ENCODE measurements at regions not wholly inside any gene's neighbourhood (a gene's known extent, or its start where the extent isn't known, plus 50 kb on each side); places are given as distances from the start of the nearest gene placed in this dataset.

DNA sequence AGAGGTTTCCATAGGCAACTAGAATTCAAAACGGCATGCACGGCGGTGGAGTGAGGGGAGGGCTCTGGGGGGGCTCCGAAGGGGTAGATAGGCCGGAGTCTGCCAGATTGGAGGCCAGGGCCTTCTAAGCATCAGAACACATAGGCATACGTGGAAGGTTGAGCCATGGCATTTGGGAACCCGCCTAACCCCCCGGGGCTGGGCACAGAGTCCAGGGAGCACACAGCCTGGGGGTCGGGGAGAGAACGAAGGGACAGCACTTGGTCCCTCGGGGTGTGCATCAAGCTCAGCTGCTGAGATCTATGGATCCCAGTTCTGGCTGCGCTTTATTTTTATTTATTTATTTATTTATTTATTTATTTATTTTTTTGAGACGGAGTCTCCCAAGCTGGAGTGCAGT is 89.4 kb upstream of the TNS3 start:
- in situ Hi-C loops (cut with HindIII; ENCODE audit: low pct_unique_long_range_greater_than_20kb, low sequenced_read_pairs): no loop called here
- DNase-seq (ENCODE audit: low read depth): no peak

- DNase-seq (ENCODE audit: low read depth): no peak
- in situ Hi-C loops (cut with HindIII; ENCODE audit: low pct_unique_long_range_greater_than_20kb, low sequenced_read_pairs): no loop called here
These were observed 88.8 kb upstream of the TNS3 start for GRCh38 chr7:47670729-47671128.

- in situ Hi-C loops (cut with HindIII; ENCODE audit: low pct_unique_long_range_greater_than_20kb, low sequenced_read_pairs): no loop called here
- no peak for DNase-seq (ENCODE audit: low read depth)
These were observed 88.0 kb upstream of the TNS3 start for GRCh38 chr7:47669901-47670384.

DNA sequence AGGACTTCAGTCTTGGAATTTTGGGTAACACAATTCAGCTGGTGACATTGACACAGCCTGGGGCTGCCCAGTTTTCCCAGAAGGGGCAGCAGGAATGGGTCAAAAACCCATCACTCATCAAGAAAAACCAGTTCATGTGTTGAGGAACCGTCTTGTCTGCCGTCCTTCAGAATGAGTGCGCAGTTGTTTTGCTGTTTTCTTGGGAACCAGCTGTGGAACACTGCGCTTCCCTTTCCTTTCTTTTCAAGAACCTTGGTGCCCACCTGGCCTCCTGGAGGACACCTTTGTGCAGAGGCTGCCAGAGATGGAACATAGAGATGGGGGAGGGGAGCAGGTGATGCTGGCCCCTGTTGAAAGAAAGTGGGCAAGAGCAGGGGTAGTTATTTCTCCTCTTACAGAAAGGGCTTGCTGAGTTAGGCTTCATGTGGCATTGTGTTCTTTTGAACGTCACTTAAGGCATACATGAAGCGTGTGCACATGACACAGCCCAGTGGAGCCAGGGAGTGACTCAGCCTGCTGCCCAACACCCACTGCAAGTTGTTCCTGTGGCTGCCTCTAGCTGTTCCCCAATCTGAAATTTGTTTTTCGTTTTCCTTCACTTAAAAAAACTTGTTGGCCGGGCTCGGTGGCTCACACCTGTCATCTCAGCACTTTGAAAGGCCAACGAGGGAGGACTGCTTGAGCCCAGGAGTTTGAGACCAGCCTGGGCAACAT is 87.4 kb upstream of the TNS3 start:
- in situ Hi-C loops (cut with HindIII; ENCODE audit: low pct_unique_long_range_greater_than_20kb, low sequenced_read_pairs): no loop called here

GRCh38 chr7:47666164-47666862 is 84.4 kb upstream of the TNS3 start:
- DNase-seq (ENCODE audit: low read depth): no peak
- in situ Hi-C loops (cut with HindIII; ENCODE audit: low pct_unique_long_range_greater_than_20kb, low sequenced_read_pairs): no loop called here

More for the DNA sequence above, 87.4 kb upstream of the TNS3 start:
- DNase-seq (ENCODE audit: low read depth): peak; percentile 95

DNA sequence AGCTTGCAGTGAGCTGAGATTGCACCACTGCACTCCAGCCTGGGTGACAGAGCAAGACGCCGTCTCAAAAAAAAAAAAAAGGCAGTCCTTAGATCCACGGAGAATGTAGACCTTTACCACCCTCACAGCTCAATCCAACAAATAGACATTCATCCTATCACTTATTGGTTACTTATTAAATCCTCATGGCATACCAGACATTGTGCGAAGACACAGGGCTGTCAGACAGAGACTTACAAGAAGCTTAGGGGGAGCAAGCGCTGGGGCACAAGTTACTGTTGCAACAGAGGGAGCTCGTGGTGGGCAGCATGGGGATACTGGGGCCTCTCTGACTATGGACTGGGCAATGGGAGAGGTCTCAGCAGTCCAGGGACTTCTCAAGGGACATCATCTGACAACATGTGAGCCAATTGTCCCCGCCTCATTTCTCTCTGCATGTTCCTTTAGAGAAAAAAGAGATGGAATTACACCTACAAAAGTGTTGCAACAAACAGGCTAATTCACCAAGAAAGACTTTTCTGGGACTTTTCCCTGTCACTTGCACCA is 82.8 kb upstream of the TNS3 start:
- in situ Hi-C loops (cut with HindIII; ENCODE audit: low pct_unique_long_range_greater_than_20kb, low sequenced_read_pairs): no loop called here
- DNase-seq (ENCODE audit: low read depth): peak; percentile 91

GRCh38 chr7:47663851-47664250 is 81.9 kb upstream of the TNS3 start:
- DNase-seq (ENCODE audit: low read depth): no peak

GRCh38 chr7:47663213-47663612 is 81.3 kb upstream of the TNS3 start:
- in situ Hi-C loops (cut with HindIII; ENCODE audit: low pct_unique_long_range_greater_than_20kb, low sequenced_read_pairs): no loop called here
- DNase-seq (ENCODE audit: low read depth): no peak

More at GRCh38 chr7:47663851-47664250, 81.9 kb upstream of the TNS3 start:
- in situ Hi-C loops (cut with HindIII; ENCODE audit: low pct_unique_long_range_greater_than_20kb, low sequenced_read_pairs): no loop called here

DNA sequence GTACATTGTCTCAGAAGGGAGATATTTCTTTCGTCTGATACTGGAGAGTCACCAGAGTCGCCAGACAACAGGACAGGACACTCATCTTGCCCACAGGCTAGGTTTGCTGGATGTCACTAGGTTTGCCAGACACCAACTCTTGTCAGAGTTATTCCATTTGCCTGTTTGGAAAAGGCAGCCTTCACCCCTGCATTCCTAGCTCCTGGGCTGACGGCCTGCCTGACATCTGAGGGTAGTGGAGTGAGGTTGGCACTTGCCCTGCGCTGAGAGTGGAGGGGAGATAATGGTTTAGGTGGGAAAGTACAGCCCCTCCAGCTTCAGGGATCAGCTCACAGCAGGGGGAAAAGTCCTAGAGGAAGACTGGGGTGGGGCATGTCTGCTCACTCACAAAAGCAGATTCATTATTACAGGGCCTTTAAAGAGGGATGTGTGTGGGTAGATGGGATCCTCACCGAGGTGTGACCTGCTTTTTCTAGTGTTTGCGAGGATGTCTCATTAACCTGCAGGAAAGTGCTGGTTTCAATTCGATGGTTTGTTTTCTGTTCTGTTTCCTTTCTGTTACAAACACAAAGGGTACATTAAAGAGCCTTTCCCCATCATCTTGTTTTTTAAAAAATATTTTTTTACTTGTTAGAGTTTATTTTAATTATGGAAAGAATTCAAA is 79.3 kb upstream of the TNS3 start:
- in situ Hi-C loops (cut with HindIII; ENCODE audit: low pct_unique_long_range_greater_than_20kb, low sequenced_read_pairs): no loop called here
- DNase-seq (ENCODE audit: low read depth): no peak

- in situ Hi-C loops (cut with HindIII; ENCODE audit: low pct_unique_long_range_greater_than_20kb, low sequenced_read_pairs): no loop called here
These were observed 78.0 kb upstream of the TNS3 start for GRCh38 chr7:47659664-47660462.

DNA sequence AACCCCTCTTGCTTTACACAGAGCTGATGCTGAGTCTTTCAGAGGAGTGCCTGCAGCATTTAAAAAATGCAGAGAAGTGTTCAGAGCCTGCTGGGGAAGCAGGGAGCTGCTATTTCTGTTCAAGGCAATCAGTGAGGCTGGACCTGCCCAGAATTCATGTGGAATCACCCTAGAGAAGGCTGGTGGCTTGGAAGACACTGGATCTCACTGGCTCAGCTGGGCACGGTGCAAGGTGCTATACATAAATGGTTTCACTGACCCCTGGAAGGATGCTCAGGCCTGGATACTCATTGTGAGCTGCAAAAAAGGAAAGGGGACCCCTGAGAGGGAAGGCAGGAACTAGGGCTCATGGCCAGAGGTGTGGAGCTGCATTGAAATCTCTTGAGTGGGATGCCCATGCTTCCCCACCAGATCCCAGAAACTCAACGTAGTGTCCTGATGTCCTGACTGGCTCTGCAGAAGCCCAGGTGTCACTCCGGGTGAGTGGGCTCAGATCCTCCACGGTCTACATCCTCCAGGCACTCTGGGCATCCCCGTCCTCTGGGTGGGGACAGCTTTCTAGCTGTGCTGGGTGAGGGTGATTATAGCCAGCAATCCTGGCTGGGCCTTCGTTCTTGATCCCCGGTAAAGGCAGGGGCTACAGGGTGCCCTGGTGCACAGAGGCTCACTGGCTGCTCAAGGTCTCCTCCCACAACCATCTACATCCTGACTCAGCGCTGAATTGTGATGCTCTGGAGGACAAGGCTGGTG is 77.2 kb upstream of the TNS3 start:
- in situ Hi-C loops (cut with HindIII; ENCODE audit: low pct_unique_long_range_greater_than_20kb, low sequenced_read_pairs): no loop called here
- no peak for DNase-seq (ENCODE audit: low read depth)

More at GRCh38 chr7:47659664-47660462, 78.0 kb upstream of the TNS3 start:
- DNase-seq (ENCODE audit: low read depth): no peak

DNA sequence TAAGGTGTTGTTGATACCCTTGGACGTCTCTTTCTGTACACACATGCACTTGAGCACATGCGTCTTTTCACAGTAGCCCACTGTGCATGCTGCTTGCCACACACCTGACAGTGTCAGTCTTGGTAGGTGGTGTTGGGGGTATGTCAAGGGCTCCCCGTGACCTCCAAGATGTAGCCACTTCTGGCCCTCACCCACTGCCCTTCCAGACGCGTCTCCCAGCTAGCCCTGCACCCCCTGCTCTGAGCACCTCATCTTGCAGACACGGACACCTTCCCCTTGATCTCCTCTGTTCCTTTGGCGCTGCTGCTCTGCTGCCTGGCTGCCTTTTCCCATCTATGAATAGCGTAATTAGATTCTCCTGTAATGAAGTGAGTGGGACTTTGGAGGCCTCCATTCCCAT is 75.2 kb upstream of the TNS3 start:
- in situ Hi-C loops (cut with HindIII; ENCODE audit: low pct_unique_long_range_greater_than_20kb, low sequenced_read_pairs): no loop called here
- DNase-seq (ENCODE audit: low read depth): no peak

GRCh38 chr7:47654672-47655298 is 72.9 kb upstream of the TNS3 start:
- in situ Hi-C loops (cut with HindIII; ENCODE audit: low pct_unique_long_range_greater_than_20kb, low sequenced_read_pairs): no loop called here
- DNase-seq (ENCODE audit: low read depth): no peak

GRCh38 chr7:47653550-47654411 is 71.9 kb upstream of the TNS3 start:
- peak; percentile 77 for DNase-seq (ENCODE audit: low read depth)

DNA sequence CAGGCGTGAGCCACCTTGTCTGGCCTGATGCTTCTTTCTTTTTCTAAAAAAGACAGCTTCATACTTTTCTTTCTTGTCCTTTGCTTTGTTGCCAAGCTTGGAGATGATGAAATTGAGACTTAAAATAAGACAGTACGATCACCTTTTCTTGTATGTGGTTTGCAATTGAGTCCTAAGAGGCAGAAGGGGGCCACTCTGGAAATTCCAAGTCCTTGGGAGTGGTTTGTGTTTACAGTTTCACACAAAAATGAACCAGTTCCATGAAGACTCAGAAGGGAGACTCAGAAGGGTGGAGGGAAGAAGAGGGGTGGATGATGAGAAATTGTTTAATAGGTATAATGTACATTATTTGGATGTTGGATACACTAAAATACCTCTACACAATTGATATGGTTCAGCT is 70.7 kb upstream of the TNS3 start:
- DNase-seq (ENCODE audit: low read depth): no peak
- in situ Hi-C loops (cut with HindIII; ENCODE audit: low pct_unique_long_range_greater_than_20kb, low sequenced_read_pairs): no loop called here

More at GRCh38 chr7:47653550-47654411, 71.9 kb upstream of the TNS3 start:
- in situ Hi-C loops (cut with HindIII; ENCODE audit: low pct_unique_long_range_greater_than_20kb, low sequenced_read_pairs): no loop called here

Data from Caki2 (cell line).